IMR-90 (cell line): ENCODE measurements at regions not wholly inside any gene's neighbourhood (a gene's known extent, or its start where the extent isn't known, plus 50 kb on each side); places are given as distances from the start of the nearest gene placed in this dataset.

Experiments used
- ATAC-seq: fragments of 200-7000 bp; cut with Tn5 transposase; 2 replicates; pipeline ENCODE4 v1.9.1; 2020; ENCODE audit warnings: low read depth, mild to moderate bottlenecking, moderate library complexity
- BruUV-seq: library from RNA; stranded (reverse); fragments of 400-500 nt; replicated peaks from 2 replicates; lab custom pipeline; 2021; lab: Mats Ljungman, UMichigan
- CTCF ChIA-PET: fragments of 300-600 bp; formaldehyde crosslinking; extraction: SDS; loops from one replicate; lab custom pipeline; 2021; ENCODE audit warnings: antibody characterized with exemption; lab: Yijun Ruan, JAX
- POLR2A ChIA-PET: fragments of 300-600 bp; sonication (Branson Sonifier 250); formaldehyde crosslinking; loops from one replicate; lab custom pipeline; 2022; ENCODE audit warnings: antibody characterized with exemption; ENCODE audit not compliant: unreplicated experiment; lab: Charles Lee
- DNase-seq: peaks from one replicate; pipeline ENCODE4 v3.0.0; 2013
- H2AFZ ChIP-seq: replicated peaks from 2 replicates; pipeline ENCODE3; 2013; ENCODE audit warnings: low read length, mild to moderate bottlenecking; ENCODE audit not compliant: poor library complexity
- H2AK5ac ChIP-seq: 2 replicates; pipeline ENCODE4 v1.6.1; 2013; ENCODE audit warnings: low read depth, low read length, inconsistent platforms
- H2AK9ac ChIP-seq: replicated peaks from 2 replicates; pipeline ENCODE3; 2013; ENCODE audit warnings: mild to moderate bottlenecking, low read depth, low read length, moderate library complexity; ENCODE audit not compliant: poor library complexity
- H2BK120ac ChIP-seq: 2 replicates; pipeline ENCODE4 v1.6.1; 2013; ENCODE audit warnings: low read depth, low read length, inconsistent platforms
- H2BK15ac ChIP-seq: 3 replicates; pipeline ENCODE4 v1.6.1; 2013; ENCODE audit warnings: low read depth, low read length, inconsistent platforms
- H2BK20ac ChIP-seq: 2 replicates; pipeline ENCODE4 v1.6.1; 2013; ENCODE audit warnings: low read depth, mild to moderate bottlenecking, inconsistent platforms, low read length, moderate library complexity
- H2BK5ac ChIP-seq: 2 replicates; pipeline ENCODE4 v1.6.1; 2013; ENCODE audit warnings: mild to moderate bottlenecking, low read depth, low read length, inconsistent platforms; ENCODE audit not compliant: poor library complexity, severe bottlenecking
- H3K14ac ChIP-seq: replicated peaks from 2 replicates; pipeline ENCODE4 v1.6.1; 2013; ENCODE audit warnings: low read depth, low read length, inconsistent platforms
- H3K18ac ChIP-seq: 2 replicates; pipeline ENCODE4 v1.6.1; 2013; ENCODE audit warnings: low read depth, low read length, control low read depth
- H3K23ac ChIP-seq: 2 replicates; pipeline ENCODE4 v1.6.1; 2013; ENCODE audit warnings: low read depth, low read length, inconsistent platforms
- H3K27ac ChIP-seq: 2 replicates; pipeline ENCODE4 v1.5.1; 2013; ENCODE audit warnings: mild to moderate bottlenecking, control low read depth, low read length; ENCODE audit not compliant: insufficient read depth
- H3K27me3 ChIP-seq: 2 replicates; pipeline ENCODE4 v1.6.1; 2013; ENCODE audit warnings: low read length; ENCODE audit not compliant: control insufficient read depth, insufficient read depth
- H3K36me3 ChIP-seq: 2 replicates; pipeline ENCODE4 v1.6.1; 2013; ENCODE audit warnings: low read length, mixed read lengths; ENCODE audit not compliant: control insufficient read depth, insufficient read depth
- H3K4ac ChIP-seq: 2 replicates; pipeline ENCODE4 v1.6.1; 2013; ENCODE audit warnings: low read depth, low read length, inconsistent platforms
- H3K4me1 ChIP-seq: 2 replicates; pipeline ENCODE4 v1.6.1; 2013; ENCODE audit warnings: low read length, mixed read lengths; ENCODE audit not compliant: control insufficient read depth, insufficient read depth
- H3K4me2 ChIP-seq: 2 replicates; pipeline ENCODE4 v1.6.1; 2013; ENCODE audit warnings: low read depth, mild to moderate bottlenecking, control low read depth, low read length, moderate library complexity
- H3K4me3 ChIP-seq: 2 replicates; pipeline ENCODE4 v1.5.1; 2013; ENCODE audit warnings: low read depth, mild to moderate bottlenecking, control low read depth, low read length, moderate library complexity; ENCODE audit not compliant: insufficient read depth
- H3K56ac ChIP-seq: 2 replicates; pipeline ENCODE4 v1.6.1; 2013; ENCODE audit warnings: low read length, inconsistent platforms; ENCODE audit not compliant: insufficient read depth; ENCODE audit errors: extremely low read depth
- H3K79me1 ChIP-seq, 2 experiments: 2 replicates each; pipeline ENCODE4 v1.6.1; 2013; ENCODE audit warnings: low read length in 2 of 2, inconsistent platforms in 1 of 2, low read depth in 1 of 2
- H3K9ac ChIP-seq: 2 replicates; pipeline ENCODE4 v1.6.1; 2013; ENCODE audit warnings: low read depth, low read length, control low read depth
- H3K9me1 ChIP-seq: 2 replicates; pipeline ENCODE4 v1.6.1; 2013; ENCODE audit warnings: low read length, inconsistent platforms; ENCODE audit not compliant: insufficient read depth
- H3K9me3 ChIP-seq: 2 replicates; pipeline ENCODE4 v1.6.1; 2013; ENCODE audit warnings: low read length; ENCODE audit not compliant: control insufficient read depth, insufficient read depth
- H4K20me1 ChIP-seq: 2 replicates; pipeline ENCODE4 v1.6.1; 2013; ENCODE audit warnings: low read length, inconsistent platforms; ENCODE audit not compliant: insufficient read depth
- H4K5ac ChIP-seq: 2 replicates; pipeline ENCODE4 v1.6.1; 2013; ENCODE audit warnings: mild to moderate bottlenecking, low read depth, low read length, control low read depth
- H4K8ac ChIP-seq, 2 experiments: 2 replicates each; pipeline ENCODE4 v1.6.1; 2013; ENCODE audit warnings: low read depth in 2 of 2, low read length in 2 of 2, control low read depth in 1 of 2, inconsistent platforms in 1 of 2
- H4K91ac ChIP-seq: 2 replicates; pipeline ENCODE4 v1.6.1; 2013; ENCODE audit warnings: low read depth, low read length, inconsistent platforms; ENCODE audit not compliant: insufficient read depth
- BHLHE40 ChIP-seq: fragments of 150-350 bp; IDR thresholded peaks from 2 replicates; pipeline ENCODE4 v1.6.1; 2016; ENCODE audit warnings: mild to moderate bottlenecking, low read depth, low read length
- CEBPB ChIP-seq: IDR thresholded peaks from 2 replicates; pipeline ENCODE4 v1.6.1; 2012; ENCODE audit warnings: low read depth, low read length, improper control_type of control experiment
- CHD1 ChIP-seq: IDR thresholded peaks from 2 replicates; pipeline ENCODE4 v1.6.1; 2012; ENCODE audit warnings: low read depth, low read length, improper control_type of control experiment
- ELK1 ChIP-seq: fragments of 150-350 bp; IDR thresholded peaks from 2 replicates; pipeline ENCODE4 v1.6.1; 2016; ENCODE audit warnings: low read depth, mild to moderate bottlenecking, low read length, moderate library complexity, borderline replicate concordance
- FOS ChIP-seq: fragments of 150-350 bp; IDR thresholded peaks from 2 replicates; pipeline ENCODE4 v1.6.1; 2016; ENCODE audit warnings: low read depth, low read length
- MAFK ChIP-seq: IDR thresholded peaks from 2 replicates; pipeline ENCODE4 v1.6.1; 2012; ENCODE audit warnings: low read depth, low read length, improper control_type of control experiment
- MAZ ChIP-seq: IDR thresholded peaks from 2 replicates; pipeline ENCODE4 v1.6.1; 2012; ENCODE audit warnings: low read depth, mild to moderate bottlenecking, low read length, improper control_type of control experiment, moderate library complexity, borderline replicate concordance
- MXI1 ChIP-seq: IDR thresholded peaks from 2 replicates; pipeline ENCODE4 v1.6.1; 2012; ENCODE audit warnings: low read depth, mild to moderate bottlenecking, low read length, moderate library complexity, borderline replicate concordance
- NFE2L2 ChIP-seq: fragments of 150-350 bp; IDR thresholded peaks from 2 replicates; pipeline ENCODE4 v1.6.1; 2016; ENCODE audit warnings: low read depth, mild to moderate bottlenecking, low read length
- POLR2A ChIP-seq: IDR thresholded peaks from 2 replicates; pipeline ENCODE4 v1.6.1; 2012; ENCODE audit warnings: mild to moderate bottlenecking, low read depth, low read length
- RAD21 ChIP-seq: IDR thresholded peaks from 2 replicates; pipeline ENCODE4 v1.6.1; 2012; ENCODE audit warnings: low read length, improper control_type of control experiment
- RCOR1 ChIP-seq: IDR thresholded peaks from 2 replicates; pipeline ENCODE4 v1.6.1; 2012; ENCODE audit warnings: mild to moderate bottlenecking, low read length, improper control_type of control experiment; ENCODE audit not compliant: insufficient replicate concordance
- RFX5 ChIP-seq: IDR thresholded peaks from 2 replicates; pipeline ENCODE4 v1.8.0; 2012; ENCODE audit warnings: low read depth, mild to moderate bottlenecking, low read length, moderate library complexity
- SMC3 ChIP-seq: fragments of 150-350 bp; IDR thresholded peaks from 2 replicates; pipeline ENCODE4 v1.6.1; 2016; ENCODE audit warnings: low read depth, mild to moderate bottlenecking, antibody characterized with exemption, low read length, moderate library complexity
- USF2 ChIP-seq: fragments of 150-350 bp; IDR thresholded peaks from 2 replicates; pipeline ENCODE4 v1.6.1; 2017; ENCODE audit warnings: mild to moderate bottlenecking, antibody characterized with exemption, low read length, low read depth
- WGBS, 2 experiments: methylation state at CpG; one replicate each; pipeline versions ENCODE4 v1.1.5 to v1.1.7; 2013; ENCODE audit warnings: missing lambda C conversion rate in 2 of 2; ENCODE audit not compliant: insufficient read length in 1 of 2; ENCODE audit errors: extremely low coverage in 2 of 2; 5-methylcytosine and 5-hydroxymethylcytosine counted together
- dilution Hi-C: fragments of 300-500 bp; cut with HindIII; formaldehyde crosslinking; loops from one replicate; pipeline ENCODE4 v1.14.3; 2018; ENCODE audit warnings: low sequenced_read_pairs; ENCODE audit not compliant: unreplicated experiment
- in situ Hi-C: fragments of 300-500 bp; cut with MboI; formaldehyde crosslinking; loops from 3 replicates; pipeline ENCODE4 v1.14.3; 2019; ENCODE audit warnings: low sequenced_read_pairs, inconsistent platforms, mixed read lengths
- intact Hi-C: fragments of 100-400 bp; cut with micrococcal nuclease; formaldehyde crosslinking; loops from 2 replicates; pipeline ENCODE4 v1.10.0; 2022

GRCh38 chr3:65029130-65029529 is 341.3 kb upstream of the ADAMTS9 start:
- in situ Hi-C loops (no loop called here), intact Hi-C loops (no loop called here), dilution Hi-C loops (no loop called here)
- no peaks in the 10 kb centered on the region for H3K79me1 ChIP-seq
- 0 out of 2 replicates have a peak, but pooled peaks cover 1% of the 10 kb centered on the region for H3K9me3 ChIP-seq
- ChIA-PET CTCF (no interaction called here), POLR2A (no interaction called here)
- H3K27me3 ChIP-seq, result peaks cover 1% of the 10 kb centered on the region; the same call in 1 of the 2 replicates
- H4K20me1 ChIP-seq, result no peaks in the 10 kb centered on the region
- H4K5ac ChIP-seq, result no peak overlapping the region
- H3K18ac ChIP-seq, result no peak overlapping the region
- no peak overlapping the region for H4K91ac ChIP-seq
- BruUV-seq, result no TSS peak
- no CpG with 5 or more reads among the region's 2 CpGs for WGBS, 2 experiments
- H4K8ac ChIP-seq, result no peak overlapping the region
- no peak overlapping the region for H3K14ac ChIP-seq
- H3K4me3 ChIP-seq, result no peak overlapping the region
- H2AFZ ChIP-seq, result no peak overlapping the region
- no peak for TF ChIP-seq FOS
- TF ChIP-seq MAZ, result no peak
- TF ChIP-seq USF2, result no peak
- no peak for TF ChIP-seq MAFK
- no peak for TF ChIP-seq BHLHE40
- TF ChIP-seq ELK1, result no peak
- no peak for TF ChIP-seq RFX5
- TF ChIP-seq SMC3, result no peak
- TF ChIP-seq CEBPB, result no peak
- no peak for TF ChIP-seq NFE2L2
- TF ChIP-seq RAD21, result no peak
- no peak for TF ChIP-seq RCOR1
- no peak for TF ChIP-seq MXI1
- no peak for TF ChIP-seq CHD1
- TF ChIP-seq POLR2A, result no peak
- ATAC-seq (no peak), DNase-seq (no peak)
- no peak overlapping the region for H2BK15ac ChIP-seq
- no peak overlapping the region for H2AK9ac ChIP-seq
- no peak overlapping the region for H2AK5ac ChIP-seq
- no peak overlapping the region for H2BK5ac ChIP-seq
- no peak overlapping the region for H2BK120ac ChIP-seq
- H3K9ac ChIP-seq, result no peak overlapping the region
- H3K9me1 ChIP-seq, result peaks cover 3% of the 10 kb centered on the region; the same call in 1 of the 2 replicates
- H3K4me2 ChIP-seq, result no peak overlapping the region
- no peak overlapping the region for H3K23ac ChIP-seq
- H3K36me3 ChIP-seq, result no peaks in the 10 kb centered on the region
- H3K56ac ChIP-seq, result no peak overlapping the region
- H3K27ac ChIP-seq, result no peak overlapping the region
- no peak overlapping the region for H3K4ac ChIP-seq
- peaks cover 2% of the 10 kb centered on the region; the same call in 1 of the 2 replicates for H3K4me1 ChIP-seq
- H2BK20ac ChIP-seq, result no peak overlapping the region
